ENCODE measurements at regions not wholly inside any gene's neighbourhood (a gene's known extent, or its start where the extent isn't known, plus 50 kb on each side); places are given as distances from the start of the nearest gene placed in this dataset.

DNA sequence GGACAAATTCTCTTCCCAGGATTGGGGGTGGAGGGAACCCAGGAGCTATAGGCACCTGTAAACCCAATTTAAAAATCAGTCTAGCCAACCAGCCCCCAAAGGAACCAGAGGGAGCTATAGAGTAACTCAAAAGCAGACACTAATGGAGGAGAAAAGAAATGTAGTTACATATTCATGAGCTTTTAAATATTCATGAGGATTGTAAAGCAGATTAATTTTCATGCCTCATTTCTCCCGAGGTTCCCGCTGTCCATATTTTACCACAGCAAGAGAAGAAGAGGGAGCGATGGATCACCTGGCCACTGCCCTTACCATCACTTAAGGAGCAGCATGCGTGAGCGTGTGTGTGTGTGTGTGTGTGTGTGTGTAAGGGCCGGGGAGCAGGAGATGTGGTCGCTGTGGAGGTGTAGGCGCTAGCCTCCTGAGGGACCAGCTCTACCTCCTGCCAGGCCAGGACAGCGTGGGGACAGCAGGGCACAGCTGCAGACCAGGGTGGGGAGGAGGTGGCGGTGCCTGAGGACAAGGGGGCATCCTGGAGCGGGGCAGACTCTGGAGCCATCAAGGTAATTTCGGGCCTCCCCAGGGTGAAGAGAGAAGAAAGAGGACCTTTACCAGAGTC lies 100.7 kb upstream of the THY1 start:
- DNase-seq (ENCODE audit: extremely low read depth in 1 of 2, low read depth in 1 of 2): no peak

GRCh38 chr11:119522609-119523008 lies 99.6 kb upstream of the THY1 start:
- DNase-seq (ENCODE audit: extremely low read depth in 1 of 2, low read depth in 1 of 2): no peak

GRCh38 chr11:119521551-119521950 lies 98.6 kb upstream of the THY1 start:
- no peak for DNase-seq (ENCODE audit: extremely low read depth in 1 of 2, low read depth in 1 of 2)

DNA sequence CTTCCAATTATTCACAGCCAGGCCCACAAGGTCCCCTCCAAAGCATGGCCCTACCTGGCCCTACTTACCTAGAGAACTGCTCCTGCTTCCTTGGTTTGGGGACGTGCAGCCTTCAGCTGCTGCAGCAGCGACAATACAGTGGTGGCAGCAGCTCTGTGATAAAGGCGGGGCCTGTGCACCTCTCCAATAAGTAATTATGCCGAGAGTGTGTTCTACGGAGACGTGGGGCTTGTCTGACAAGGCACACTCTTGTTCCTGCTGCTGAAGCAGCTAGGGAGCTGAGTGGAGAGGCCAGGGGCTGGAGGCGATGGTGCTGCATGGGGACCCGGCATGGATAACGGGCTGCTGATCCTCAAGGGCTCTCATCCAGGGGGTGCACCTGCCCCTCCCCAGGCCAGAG lies 98.0 kb upstream of the THY1 start:
- DNase-seq (ENCODE audit: extremely low read depth in 1 of 2, low read depth in 1 of 2): no peak

- DNase-seq (ENCODE audit: extremely low read depth in 1 of 2, low read depth in 1 of 2): no peak
These were observed 97.4 kb upstream of the THY1 start for GRCh38 chr11:119520400-119520799.

GRCh38 chr11:119519796-119520195 lies 96.8 kb upstream of the THY1 start:
- no peak for DNase-seq (ENCODE audit: extremely low read depth in 1 of 2, low read depth in 1 of 2)

DNA sequence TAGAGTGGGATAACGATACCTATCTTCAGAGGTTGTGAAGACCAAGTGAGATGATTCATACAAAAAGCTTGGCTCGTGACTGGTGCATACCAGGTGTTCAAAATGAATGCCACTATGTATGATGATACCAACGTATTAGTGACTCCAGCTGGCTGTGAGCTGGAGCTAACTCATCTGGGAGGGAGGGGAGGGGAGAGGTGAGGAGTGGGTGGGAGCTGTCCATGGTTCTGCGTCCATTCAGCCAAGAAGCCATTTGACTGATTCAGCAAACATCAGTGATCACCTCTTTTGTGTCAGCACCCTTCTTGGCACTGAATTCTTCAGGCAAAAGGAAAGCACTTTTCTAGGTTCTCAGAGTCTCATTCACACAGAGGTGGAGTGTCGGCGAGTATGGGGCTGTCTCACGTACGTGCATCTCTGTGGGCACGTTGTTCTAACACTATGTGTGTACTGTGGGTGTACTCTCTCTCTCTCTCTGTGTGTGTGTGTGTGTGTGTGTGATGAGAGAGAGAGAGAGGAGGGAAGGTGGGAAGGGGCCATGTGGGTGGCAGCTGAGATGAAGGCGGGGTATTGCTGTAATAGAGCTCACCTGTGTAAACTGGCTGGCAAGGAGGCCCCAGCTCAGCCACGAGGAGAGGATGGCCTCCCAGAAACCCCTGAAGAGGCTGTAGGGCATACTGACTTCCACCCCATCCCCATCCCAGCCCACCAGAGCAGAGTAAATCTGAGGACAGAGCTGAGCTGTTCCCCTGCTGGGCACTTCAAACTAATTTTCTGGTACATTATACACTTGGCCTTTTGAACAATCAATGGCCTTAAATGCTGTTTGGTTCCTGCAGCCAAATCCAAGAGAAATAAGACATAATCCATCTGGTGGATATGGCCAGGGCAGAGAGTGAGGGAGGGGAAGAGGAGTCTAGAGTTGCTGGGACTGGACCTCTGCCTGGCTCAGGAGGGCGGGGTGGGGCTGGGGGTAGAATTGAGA lies 96.1 kb upstream of the THY1 start:
- DNase-seq (ENCODE audit: extremely low read depth in 1 of 2, low read depth in 1 of 2): no peak

- DNase-seq (ENCODE audit: extremely low read depth in 1 of 2, low read depth in 1 of 2): no peak
These were observed 92.9 kb upstream of the THY1 start for GRCh38 chr11:119515771-119516400.

- DNase-seq (ENCODE audit: extremely low read depth in 1 of 2, low read depth in 1 of 2): no peak
These were observed 90.8 kb upstream of the THY1 start for GRCh38 chr11:119513806-119514170.

DNA sequence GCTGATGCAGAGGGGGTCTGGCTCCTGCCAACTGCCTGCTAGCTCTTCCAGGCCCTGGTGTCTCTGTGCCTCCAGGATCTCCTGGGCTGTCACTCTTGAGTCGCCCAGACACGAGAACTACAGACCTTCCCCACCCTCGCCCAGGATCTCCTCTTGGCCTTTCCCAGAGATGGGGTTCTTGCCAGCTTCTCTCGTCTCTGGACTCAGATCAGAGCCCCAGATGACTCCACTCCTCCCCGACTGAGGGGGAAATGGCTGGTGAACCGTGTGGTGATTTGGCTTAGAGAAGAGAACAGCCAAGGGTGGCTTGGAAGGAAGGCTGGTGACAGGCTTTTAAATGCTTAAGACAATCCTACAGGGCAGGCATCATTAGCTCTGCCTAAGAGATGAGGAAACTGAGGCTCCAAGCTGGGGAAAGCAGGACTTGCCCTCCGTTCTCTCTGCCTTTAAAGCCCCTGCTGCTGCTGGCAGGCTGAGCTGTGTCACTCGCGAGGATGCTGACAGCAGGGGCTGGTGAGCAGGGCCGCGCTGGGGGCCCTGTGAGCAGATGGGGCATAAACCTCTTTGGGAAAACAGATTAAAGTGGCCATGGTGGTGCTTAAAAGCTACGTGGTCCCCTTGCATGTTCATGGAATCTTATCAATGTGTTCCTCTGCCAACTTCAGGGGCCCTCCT lies 90.3 kb upstream of the THY1 start:
- DNase-seq (ENCODE audit: extremely low read depth in 1 of 2, low read depth in 1 of 2): no peak

- DNase-seq (ENCODE audit: extremely low read depth in 1 of 2, low read depth in 1 of 2): no peak
These were observed 89.4 kb upstream of the THY1 start for GRCh38 chr11:119512369-119512768.

DNA sequence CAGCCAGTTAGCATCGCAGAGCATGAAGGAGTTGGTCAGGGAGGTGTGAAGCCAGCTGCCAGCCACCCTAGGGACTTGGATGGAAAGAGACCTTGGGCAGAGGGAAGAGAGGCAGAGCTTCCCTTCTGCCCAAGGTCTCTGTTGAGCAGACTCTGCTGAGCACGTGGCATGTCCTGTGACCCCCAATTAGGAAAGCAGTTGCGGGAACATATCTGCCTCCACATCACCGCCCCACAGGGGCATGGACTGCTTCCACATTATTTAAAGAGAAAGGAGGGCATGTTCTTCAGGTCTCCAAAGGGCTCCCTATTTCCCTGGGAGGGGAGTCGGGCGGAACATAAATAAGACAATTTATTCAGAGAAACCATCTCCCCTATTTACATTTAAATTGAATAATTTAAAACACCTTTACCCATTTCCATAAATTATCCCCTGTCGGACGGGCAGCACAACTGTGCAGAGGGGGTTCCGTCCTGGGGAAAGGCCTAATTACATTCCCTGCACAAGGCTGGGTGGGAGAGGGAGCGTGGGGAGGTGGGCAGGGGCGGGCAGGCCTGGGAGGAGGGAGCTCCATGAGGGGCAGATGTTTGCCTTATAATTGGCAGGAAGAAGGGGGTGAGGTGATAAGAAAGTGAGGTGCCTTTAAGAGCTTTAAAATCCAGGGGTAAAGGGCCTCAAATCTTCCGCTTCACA lies 88.8 kb upstream of the THY1 start:
- no peak for DNase-seq (ENCODE audit: extremely low read depth in 1 of 2, low read depth in 1 of 2)

DNA sequence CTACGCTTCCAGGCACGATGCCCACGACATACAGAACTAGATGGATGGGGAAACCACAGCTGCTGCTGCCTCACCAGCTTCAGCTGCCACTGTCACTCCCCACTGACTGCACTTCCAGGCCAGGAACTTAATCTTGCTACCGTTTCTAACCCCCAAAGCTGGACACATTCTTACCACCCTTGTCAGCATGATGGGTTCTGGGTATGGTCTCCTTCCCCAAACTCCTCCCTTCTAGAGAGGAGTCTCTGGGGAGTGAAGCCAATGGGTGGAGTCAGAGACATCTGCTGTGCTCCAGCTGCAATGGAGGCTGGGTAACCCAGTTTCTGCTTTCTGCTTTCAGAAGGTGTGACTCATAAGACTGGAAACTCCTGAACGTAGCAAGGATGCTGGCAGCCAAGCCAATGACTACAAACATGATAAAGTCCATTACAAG lies 87.0 kb upstream of the THY1 start:
- DNase-seq (ENCODE audit: extremely low read depth in 1 of 2, low read depth in 1 of 2): peak in 1 of 2 donors; percentile 23

- DNase-seq (ENCODE audit: extremely low read depth in 1 of 2, low read depth in 1 of 2): no peak
These were observed 86.4 kb upstream of the THY1 start for GRCh38 chr11:119509282-119509841.

- DNase-seq (ENCODE audit: extremely low read depth in 1 of 2, low read depth in 1 of 2): no peak
These were observed 83.5 kb upstream of the THY1 start for GRCh38 chr11:119506436-119506835.

DNA sequence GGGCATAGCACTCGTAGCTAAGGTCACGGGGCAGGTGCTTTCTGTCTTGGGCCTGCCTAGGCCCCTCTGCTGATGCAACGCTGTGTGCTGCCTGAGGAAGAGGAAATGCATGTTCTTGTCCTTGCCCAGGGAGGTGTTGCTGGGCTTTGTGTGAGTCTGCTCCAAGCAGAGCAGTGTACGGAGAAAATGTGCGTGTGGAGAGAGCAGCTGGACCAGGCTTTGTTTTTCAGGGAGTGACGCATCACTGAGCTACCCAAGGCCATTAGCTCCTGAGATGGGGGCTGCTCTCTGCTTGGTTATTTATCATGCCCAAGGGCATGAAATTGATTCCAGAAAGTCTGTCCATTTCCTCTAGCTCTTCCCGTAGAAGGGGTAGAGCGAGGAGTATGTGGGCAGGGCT lies 82.9 kb upstream of the THY1 start:
- DNase-seq (ENCODE audit: extremely low read depth in 1 of 2, low read depth in 1 of 2): no peak

GRCh38 chr11:119505071-119505470 lies 82.1 kb upstream of the THY1 start:
- no peak for DNase-seq (ENCODE audit: extremely low read depth in 1 of 2, low read depth in 1 of 2)

DNA sequence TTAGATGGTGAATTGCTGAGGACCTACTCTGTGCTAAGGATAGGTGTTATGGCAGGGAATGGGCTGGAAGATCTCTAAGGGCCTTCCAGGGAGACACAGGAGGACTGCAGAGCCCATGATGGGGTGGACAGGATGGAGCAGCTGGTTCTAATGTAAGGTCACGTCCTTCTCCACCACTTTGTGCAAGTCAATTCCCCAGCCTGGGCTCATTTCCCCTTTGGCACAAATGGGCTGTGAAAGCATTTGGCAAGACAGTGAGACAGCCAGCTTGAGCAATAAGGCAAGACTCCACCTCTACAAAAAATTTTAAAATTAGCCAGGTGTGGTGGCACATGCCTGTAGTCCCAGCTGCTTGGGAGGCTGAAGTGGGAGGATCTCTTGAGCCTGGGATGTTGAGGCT lies 81.4 kb upstream of the THY1 start:
- DNase-seq (ENCODE audit: extremely low read depth in 1 of 2, low read depth in 1 of 2): no peak

DNA sequence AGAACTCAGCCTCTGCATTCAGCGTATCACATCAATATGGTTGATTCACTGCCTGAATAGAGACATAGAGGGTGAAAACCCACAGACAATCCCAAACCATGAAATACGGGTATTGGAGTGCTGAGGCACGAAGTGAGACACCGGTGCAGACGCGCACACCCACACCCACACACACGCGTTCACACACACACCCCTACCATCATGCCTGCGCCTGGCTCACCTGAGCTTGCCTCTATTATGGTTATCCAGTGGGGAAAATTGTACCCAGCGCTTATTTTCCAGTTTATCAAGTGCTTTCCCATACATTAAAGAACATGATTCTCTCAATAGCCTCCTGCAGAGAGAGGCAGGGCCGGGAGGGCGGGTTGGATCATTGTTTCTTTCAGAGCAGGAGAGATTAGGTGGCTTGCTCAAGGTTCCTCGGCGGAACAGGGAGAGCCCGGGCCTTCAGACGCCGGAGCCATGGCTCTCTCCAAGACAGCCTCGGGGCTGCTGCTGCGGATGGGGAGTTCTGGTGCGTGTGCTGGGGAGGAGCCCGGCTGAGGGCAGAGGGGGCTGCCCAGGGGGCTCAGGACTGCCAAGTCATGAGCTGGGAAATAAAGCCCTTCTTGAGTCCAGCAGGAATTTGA lies 78.9 kb upstream of the THY1 start:
- DNase-seq (ENCODE audit: extremely low read depth in 1 of 2, low read depth in 1 of 2): no peak

GRCh38 chr11:119497717-119498116 lies 74.7 kb upstream of the THY1 start:
- DNase-seq (ENCODE audit: extremely low read depth in 1 of 2, low read depth in 1 of 2): no peak

Measured in stimulated activated CD8-positive, alpha-beta memory T cell treated with anti-CD3 and anti-CD28 coated beads, Interleukin-7, amount 100 ng/mL, for 48 hours (primary cell).